ENCODE measurements at regions not wholly inside any gene's neighbourhood (a gene's known extent, or its start where the extent isn't known, plus 50 kb on each side); places are given as distances from the start of the nearest gene placed in this dataset.
"Not testable (repeated sequence)": the region's sequence is repeated elsewhere in the genome, so short reads cannot be mapped to it uniquely, and the experiment has no call there.

GRCh38 chr2:61645911-61646310 lies 107.8 kb upstream of the XPO1 start:
- no peak overlapping the region for H3K4me3 ChIP-seq
- no peak for DNase-seq (ENCODE audit: low spot score)
- H3K27ac ChIP-seq = no peak overlapping the region
- no peak for TF ChIP-seq CTCF (IDR thresholded peaks at IDR 0.05)

GRCh38 chr2:61643153-61643552 lies 105.0 kb upstream of the XPO1 start:
- H3K27ac ChIP-seq; DNase-seq (ENCODE audit: low spot score); H3K4me3 ChIP-seq: not testable (repeated sequence)

GRCh38 chr2:61640406-61640805 lies 102.2 kb upstream of the XPO1 start:
- no peak overlapping the region for H3K27ac ChIP-seq
- TF ChIP-seq CTCF (IDR thresholded peaks at IDR 0.05) = no peak
- H3K4me3 ChIP-seq = no peak overlapping the region
- DNase-seq (ENCODE audit: low spot score) = no peak

GRCh38 chr2:61639721-61640120 lies 101.6 kb upstream of the XPO1 start:
- H3K27ac ChIP-seq = no peak overlapping the region
- DNase-seq (ENCODE audit: low spot score) = no peak
- TF ChIP-seq CTCF (IDR thresholded peaks at IDR 0.05) = no peak
- H3K4me3 ChIP-seq = no peak overlapping the region

GRCh38 chr2:61636686-61637085 lies 98.5 kb upstream of the XPO1 start:
- TF ChIP-seq CTCF (IDR thresholded peaks at IDR 0.05) = no peak
- no peak for DNase-seq (ENCODE audit: low spot score)
- H3K4me3 ChIP-seq = no peak overlapping the region
- H3K27ac ChIP-seq = no peak overlapping the region

GRCh38 chr2:61634512-61634911 lies 96.4 kb upstream of the XPO1 start:
- TF ChIP-seq CTCF (IDR thresholded peaks at IDR 0.05) = no peak
- DNase-seq (ENCODE audit: low spot score) = no peak

GRCh38 chr2:61633250-61633649 lies 95.1 kb upstream of the XPO1 start:
- no peak overlapping the region for H3K4me3 ChIP-seq
- H3K27ac ChIP-seq = no peak overlapping the region
- DNase-seq (ENCODE audit: low spot score) = no peak
- TF ChIP-seq CTCF (IDR thresholded peaks at IDR 0.05) = no peak

More at GRCh38 chr2:61634512-61634911, 96.4 kb upstream of the XPO1 start:
- H3K27ac ChIP-seq = no peak overlapping the region
- H3K4me3 ChIP-seq = no peak overlapping the region

All from coronary artery (tissue), 2 donors.